NCI-H524 (cell line): ENCODE measurements at regions not wholly inside any gene's neighbourhood (a gene's known extent, or its start where the extent isn't known, plus 50 kb on each side); places are given as distances from the start of the nearest gene placed in this dataset.
A peak's percentile ranks its signal among the peaks of the same experiment; 100 is the strongest.
"Not testable (repeated sequence)": the region's sequence is repeated elsewhere in the genome, so short reads cannot be mapped to it uniquely, and the experiment has no call there.

Source experiments
- DNase-seq, 2 experiments: peaks; one replicate each; lab custom pipeline; 2025; lab: John Stamatoyannopoulos, UW

GRCh38 chr18:35770376-35771014, 189.0 kb downstream of the GALNT1 start:
- DNase-seq, result no peak

GRCh38 chr18:35771172-35771571, 189.6 kb downstream of the GALNT1 start:
- no peak for DNase-seq

GRCh38 chr18:35775887-35776286, 194.3 kb downstream of the GALNT1 start:
- no peak for DNase-seq

- DNase-seq, result no peak
These were observed 194.9 kb downstream of the GALNT1 start for GRCh38 chr18:35776473-35776872.

GRCh38 chr18:35777039-35777438, 195.4 kb upstream of the RMP24 start:
- peak in 1 of 2 experiments; percentile 25 for DNase-seq

- no peak for DNase-seq
These were observed 193.4 kb upstream of the RMP24 start for GRCh38 chr18:35778850-35779627.

- no peak for DNase-seq
These were observed 191.5 kb upstream of the RMP24 start for GRCh38 chr18:35780937-35781336.

- DNase-seq, result no peak
These were observed 189.6 kb upstream of the RMP24 start for GRCh38 chr18:35782926-35783325.

GRCh38 chr18:35786365-35787042, 186.0 kb upstream of the RMP24 start:
- DNase-seq, result no peak

- DNase-seq, result no peak
These were observed 182.9 kb upstream of the RMP24 start for GRCh38 chr18:35789543-35789942.

GRCh38 chr18:35797948-35798347, 174.5 kb upstream of the RMP24 start:
- no peak for DNase-seq

GRCh38 chr18:35803551-35803950, 168.9 kb upstream of the RMP24 start:
- DNase-seq, result no peak

GRCh38 chr18:35804377-35804776, 168.1 kb upstream of the RMP24 start:
- no peak for DNase-seq

GRCh38 chr18:35807811-35808335, 164.6 kb upstream of the RMP24 start:
- no peak for DNase-seq

GRCh38 chr18:35808796-35809195, 163.7 kb upstream of the RMP24 start:
- DNase-seq, result no peak

- DNase-seq, result no peak
These were observed 162.0 kb upstream of the RMP24 start for GRCh38 chr18:35810520-35810919.

- DNase-seq, result no peak
These were observed 160.6 kb upstream of the RMP24 start for GRCh38 chr18:35811896-35812295.

GRCh38 chr18:35815011-35815410, 157.5 kb upstream of the RMP24 start:
- DNase-seq, result not testable (repeated sequence)

GRCh38 chr18:35816003-35816402, 156.5 kb upstream of the RMP24 start:
- no peak for DNase-seq

GRCh38 chr18:35817604-35818352, 154.7 kb upstream of the RMP24 start:
- no peak for DNase-seq

GRCh38 chr18:35818353-35818667, 154.2 kb upstream of the RMP24 start:
- no peak for DNase-seq

GRCh38 chr18:35822413-35822812, 150.1 kb upstream of the RMP24 start:
- no peak for DNase-seq
